Adrenal gland (tissue), 5 donors: ENCODE measurements at regions not wholly inside any gene's neighbourhood (a gene's known extent, or its start where the extent isn't known, plus 50 kb on each side); places are given as distances from the start of the nearest gene placed in this dataset.

Experiments used
- POLR2A ChIP-seq, 2 donors: fragments of 450-650 bp; IDR thresholded peaks; one replicate each; pipeline ENCODE4 v1.6.1; 2017; ENCODE audit warnings: antibody characterized with exemption in 2 of 2, mild to moderate bottlenecking in 2 of 2, moderate library complexity in 1 of 2
- TF ChIP-seq, protein P1 (sequence below), 6 experiments: fragments of 450-650 bp in 4 of 6; fragments of 200-600 bp in 2 of 6; sonication (generic) in 1 of 6; IDR thresholded peaks; 1 replicate in 5 of 6; 2 replicates in 1 of 6; pipeline versions ENCODE4 v1.5.1 to v1.8.0; 2016 to 2021; ENCODE audit warnings: antibody characterized with exemption in 6 of 6, mild to moderate bottlenecking in 2 of 6, moderate library complexity in 1 of 6
- donor health status: DM: no; HTN: no; CAD: no.

DNA sequence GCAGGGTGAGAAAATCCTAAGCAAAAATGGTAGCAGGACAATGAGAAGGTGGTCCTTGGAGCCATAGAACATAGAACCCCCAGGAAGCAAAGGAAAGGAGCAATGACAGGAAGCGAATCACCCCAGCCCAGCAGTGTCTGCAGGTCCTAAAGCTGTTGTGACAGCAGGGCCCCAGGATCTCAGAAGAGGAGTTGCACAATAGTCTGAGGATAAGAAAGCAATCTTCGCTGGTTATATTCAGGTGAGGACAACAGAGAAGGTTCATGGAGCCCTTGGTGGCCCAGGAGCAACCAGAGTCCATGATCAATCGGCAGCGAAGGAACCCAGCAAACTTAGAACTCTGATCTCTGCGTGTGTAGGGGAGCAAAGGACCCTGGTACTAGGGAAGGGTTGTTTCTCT lies 234.8 kb upstream of the IRX2 start:
- TF ChIP-seq, protein P1, sequence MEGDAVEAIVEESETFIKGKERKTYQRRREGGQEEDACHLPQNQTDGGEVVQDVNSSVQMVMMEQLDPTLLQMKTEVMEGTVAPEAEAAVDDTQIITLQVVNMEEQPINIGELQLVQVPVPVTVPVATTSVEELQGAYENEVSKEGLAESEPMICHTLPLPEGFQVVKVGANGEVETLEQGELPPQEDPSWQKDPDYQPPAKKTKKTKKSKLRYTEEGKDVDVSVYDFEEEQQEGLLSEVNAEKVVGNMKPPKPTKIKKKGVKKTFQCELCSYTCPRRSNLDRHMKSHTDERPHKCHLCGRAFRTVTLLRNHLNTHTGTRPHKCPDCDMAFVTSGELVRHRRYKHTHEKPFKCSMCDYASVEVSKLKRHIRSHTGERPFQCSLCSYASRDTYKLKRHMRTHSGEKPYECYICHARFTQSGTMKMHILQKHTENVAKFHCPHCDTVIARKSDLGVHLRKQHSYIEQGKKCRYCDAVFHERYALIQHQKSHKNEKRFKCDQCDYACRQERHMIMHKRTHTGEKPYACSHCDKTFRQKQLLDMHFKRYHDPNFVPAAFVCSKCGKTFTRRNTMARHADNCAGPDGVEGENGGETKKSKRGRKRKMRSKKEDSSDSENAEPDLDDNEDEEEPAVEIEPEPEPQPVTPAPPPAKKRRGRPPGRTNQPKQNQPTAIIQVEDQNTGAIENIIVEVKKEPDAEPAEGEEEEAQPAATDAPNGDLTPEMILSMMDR (IDR thresholded peaks at IDR 0.05), result no peak
- no peak for TF ChIP-seq POLR2A (IDR thresholded peaks at IDR 0.05)
